GM10266 (cell line): ENCODE measurements at regions not wholly inside any gene's neighbourhood (a gene's known extent, or its start where the extent isn't known, plus 50 kb on each side); places are given as distances from the start of the nearest gene placed in this dataset.
"Not testable (repeated sequence)": the region's sequence is repeated elsewhere in the genome, so short reads cannot be mapped to it uniquely, and the experiment has no call there.

Experiments
- DNase-seq: peaks from one replicate; pipeline ENCODE4 v3.0.0; 2012; ENCODE audit errors: extremely low spot score
- CTCF ChIP-seq: IDR thresholded peaks from 2 replicates; pipeline ENCODE4 v1.5.1; 2012; ENCODE audit warnings: mild to moderate bottlenecking, low read depth; ENCODE audit not compliant: control insufficient read depth, insufficient read depth; ENCODE audit errors: missing control alignments

DNA sequence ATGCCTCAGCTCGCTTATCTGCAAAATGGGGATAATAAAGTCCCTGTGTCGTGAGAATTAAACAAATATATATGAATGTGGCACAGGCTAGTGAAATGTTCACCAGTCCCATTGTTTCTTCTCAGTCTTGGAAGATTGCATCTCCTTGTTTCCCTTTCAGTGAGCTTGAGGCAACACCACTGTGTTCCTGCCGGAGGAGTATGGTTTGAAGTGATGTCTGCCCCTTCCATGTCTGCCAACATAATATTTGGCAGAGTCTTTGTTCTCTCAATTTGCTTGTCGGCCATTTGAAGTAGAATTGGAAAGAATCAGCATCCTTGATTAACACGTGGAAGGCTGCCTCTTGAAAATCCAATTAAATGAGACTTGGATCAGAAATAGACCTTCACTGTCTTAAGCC is 1088.5 kb upstream of the INTU start:
- no peak for DNase-seq
- no peak for TF ChIP-seq CTCF

DNA sequence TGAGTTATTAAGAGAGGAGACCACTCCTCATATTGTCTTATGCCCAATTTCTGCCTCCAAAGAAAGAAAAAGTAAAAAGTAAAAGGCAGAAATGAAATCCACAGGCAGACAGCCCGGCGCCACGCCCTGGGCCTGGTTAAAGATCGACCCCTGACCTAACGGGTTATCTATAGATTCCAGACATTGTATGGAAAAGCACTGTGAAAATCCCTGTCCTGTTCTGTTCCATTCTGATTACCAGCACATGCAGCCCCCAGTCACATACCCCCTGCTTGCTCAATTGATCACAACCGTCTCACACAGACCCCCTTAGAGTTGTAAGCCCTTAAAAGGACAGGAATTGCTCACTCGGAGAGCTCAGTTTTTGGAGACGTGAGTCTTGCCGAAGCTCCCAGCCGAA is 1086.6 kb upstream of the INTU start:
- not testable (repeated sequence) for DNase-seq

DNA sequence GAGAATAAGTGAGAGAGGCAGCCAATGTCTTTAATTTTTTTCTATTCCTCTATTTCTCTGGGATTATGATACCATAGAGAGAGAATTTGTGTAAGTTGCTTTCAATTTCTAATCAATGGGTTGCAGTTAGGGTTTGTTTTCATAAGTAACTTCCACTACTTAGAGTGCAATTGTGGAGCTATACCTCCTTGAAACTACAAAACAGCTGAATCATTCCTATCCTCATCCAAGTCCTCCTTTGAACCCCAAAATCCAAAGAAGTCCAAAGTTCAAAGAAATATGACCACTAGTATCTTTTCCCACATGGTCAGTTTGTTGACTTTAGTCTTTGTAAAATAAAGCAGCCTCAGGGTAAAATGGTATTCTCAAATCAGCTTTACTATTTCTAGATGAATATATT is 1085.4 kb upstream of the INTU start:
- TF ChIP-seq CTCF = no peak

GRCh38 chr4:126548890-126549289 is 1083.9 kb upstream of the INTU start:
- TF ChIP-seq CTCF = no peak
- no peak for DNase-seq

More for the DNA sequence above, 1085.4 kb upstream of the INTU start:
- DNase-seq = no peak

- TF ChIP-seq CTCF = no peak
- DNase-seq = no peak
Measured at GRCh38 chr4:126552321-126552720, 1080.4 kb upstream of the INTU start.

DNA sequence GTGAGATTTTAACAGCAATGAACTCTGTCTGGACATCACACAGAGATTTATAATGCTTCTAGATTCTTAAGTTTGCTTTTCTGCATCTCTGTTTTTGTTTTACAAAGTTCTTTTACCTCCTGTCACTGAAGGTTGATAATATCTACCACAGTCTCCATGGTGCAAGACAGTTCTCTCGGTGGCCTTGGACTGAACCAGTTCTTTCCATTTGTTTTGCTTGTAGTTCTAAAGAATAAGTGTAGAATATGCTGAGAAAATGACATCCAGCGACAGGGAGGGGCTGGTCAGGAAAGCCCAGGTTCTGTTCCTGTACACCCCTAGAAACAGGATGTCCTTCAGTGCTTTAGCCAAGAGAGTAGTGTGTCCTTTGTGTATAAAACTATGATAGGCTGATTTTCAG is 1079.5 kb upstream of the INTU start:
- no peak for DNase-seq
- no peak for TF ChIP-seq CTCF

- DNase-seq = no peak
- TF ChIP-seq CTCF = no peak
Measured at GRCh38 chr4:126558596-126558995, 1074.2 kb upstream of the INTU start.

DNA sequence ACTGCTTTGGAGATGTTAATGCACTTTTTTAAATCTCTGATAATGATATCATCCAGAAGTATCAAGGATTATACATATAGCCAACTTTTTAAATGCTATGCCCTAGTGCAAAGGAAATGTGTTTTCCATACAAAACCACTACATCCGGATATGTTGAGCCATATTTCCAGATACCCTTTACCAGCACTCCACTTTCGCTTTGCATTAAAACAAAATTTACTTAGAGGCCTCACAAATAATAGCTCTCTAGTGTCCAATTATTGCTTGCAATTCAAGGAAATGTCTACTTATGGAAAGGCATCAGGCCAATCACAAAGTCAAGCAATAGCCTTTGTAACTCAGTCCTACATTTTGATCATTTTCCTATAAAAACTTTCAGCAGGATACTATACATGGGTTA is 1072.8 kb upstream of the INTU start:
- no peak for DNase-seq

More for the DNA sequence above, 1072.8 kb upstream of the INTU start:
- TF ChIP-seq CTCF = no peak
